Caki2 (cell line): ENCODE measurements at regions not wholly inside any gene's neighbourhood (a gene's known extent, or its start where the extent isn't known, plus 50 kb on each side); places are given as distances from the start of the nearest gene placed in this dataset.
A peak's percentile ranks its signal among the peaks of the same experiment; 100 is the strongest.

Experiments used
- DNase-seq: peaks from one replicate; pipeline ENCODE4 v3.0.0-alpha.2; 2015; ENCODE audit warnings: low read depth
- in situ Hi-C: cut with HindIII; loops from 2 replicates; pipeline ENCODE4 v1.10.0; 2016; ENCODE audit warnings: low sequenced_read_pairs, low pct_unique_long_range_greater_than_20kb, mixed read lengths

- in situ Hi-C loops, result no loop called here
- no peak for DNase-seq
Observed at GRCh38 chr11:23113887-23114216, 253.6 kb upstream of the CCDC179 start.

GRCh38 chr11:23123753-23124152, 263.5 kb upstream of the CCDC179 start:
- in situ Hi-C loops, result no loop called here
- DNase-seq, result peak; percentile 42

- in situ Hi-C loops, result no loop called here
- no peak for DNase-seq
Observed at GRCh38 chr11:23124249-23124648, 264.0 kb upstream of the CCDC179 start.

GRCh38 chr11:23124996-23125395, 264.7 kb upstream of the CCDC179 start:
- DNase-seq, result peak; percentile 19

GRCh38 chr11:23127706-23128105, 267.4 kb upstream of the CCDC179 start:
- in situ Hi-C loops, result no loop called here

More at GRCh38 chr11:23124996-23125395, 264.7 kb upstream of the CCDC179 start:
- in situ Hi-C loops, result no loop called here

GRCh38 chr11:23134627-23135026, 274.4 kb upstream of the CCDC179 start:
- DNase-seq, result no peak
- in situ Hi-C loops, result no loop called here

More at GRCh38 chr11:23127706-23128105, 267.4 kb upstream of the CCDC179 start:
- DNase-seq, result no peak

GRCh38 chr11:23138761-23139160, 278.5 kb upstream of the CCDC179 start:
- DNase-seq, result no peak
- in situ Hi-C loops, result no loop called here

GRCh38 chr11:23143022-23143421, 282.7 kb upstream of the CCDC179 start:
- no peak for DNase-seq
- in situ Hi-C loops, result no loop called here

- in situ Hi-C loops, result no loop called here
- DNase-seq, result no peak
Observed at GRCh38 chr11:23151819-23152218, 291.5 kb upstream of the CCDC179 start.

- in situ Hi-C loops, result no loop called here
- DNase-seq, result no peak
Observed at GRCh38 chr11:23155503-23155902, 295.2 kb upstream of the CCDC179 start.

GRCh38 chr11:23164022-23164421, 303.7 kb upstream of the CCDC179 start:
- in situ Hi-C loops, result no loop called here
- DNase-seq, result no peak

- DNase-seq, result no peak
- in situ Hi-C loops, result no loop called here
Observed at GRCh38 chr11:23166376-23166775, 306.1 kb upstream of the CCDC179 start.

- DNase-seq, result no peak
- in situ Hi-C loops, result no loop called here
Observed at GRCh38 chr11:23179609-23180008, 319.3 kb upstream of the CCDC179 start.

- in situ Hi-C loops, result no loop called here
- DNase-seq, result no peak
Observed at GRCh38 chr11:23181022-23181807, 320.9 kb upstream of the CCDC179 start.

- DNase-seq, result no peak
- in situ Hi-C loops, result no loop called here
Observed at GRCh38 chr11:23192256-23192655, 332.0 kb upstream of the CCDC179 start.

GRCh38 chr11:23201936-23202522, 341.8 kb upstream of the CCDC179 start:
- no peak for DNase-seq
- in situ Hi-C loops, result no loop called here

- no peak for DNase-seq
- in situ Hi-C loops, result no loop called here
Observed at GRCh38 chr11:23202611-23203010, 342.3 kb upstream of the CCDC179 start.

GRCh38 chr11:23205156-23205871, 345.0 kb upstream of the CCDC179 start:
- DNase-seq, result no peak

GRCh38 chr11:23206741-23207336, 346.6 kb upstream of the CCDC179 start:
- in situ Hi-C loops, result no loop called here
- no peak for DNase-seq

More at GRCh38 chr11:23205156-23205871, 345.0 kb upstream of the CCDC179 start:
- in situ Hi-C loops, result no loop called here
